ENCODE measurements at regions not wholly inside any gene's neighbourhood (a gene's known extent, or its start where the extent isn't known, plus 50 kb on each side); places are given as distances from the start of the nearest gene placed in this dataset.

DNA sequence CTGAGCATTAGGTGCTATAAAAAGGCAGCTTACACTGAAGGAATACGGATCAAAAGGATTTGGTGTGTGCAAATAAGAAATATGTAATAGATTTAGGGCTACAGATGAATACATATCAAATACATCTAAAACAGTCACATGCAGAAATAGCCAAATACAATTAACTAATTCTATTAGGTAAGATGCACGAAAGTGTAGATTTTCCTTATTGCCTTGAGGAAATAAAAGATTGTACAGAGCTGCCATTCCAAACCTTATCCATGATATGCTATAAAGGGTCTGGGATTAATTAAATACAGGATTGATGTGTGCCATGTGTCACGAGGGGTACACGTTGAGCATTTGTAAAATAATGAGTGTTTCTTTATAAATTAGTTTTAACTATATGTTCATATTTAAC is 107.0 kb upstream of the ELOVL6 start:
- TF ChIP-seq, protein P1, sequence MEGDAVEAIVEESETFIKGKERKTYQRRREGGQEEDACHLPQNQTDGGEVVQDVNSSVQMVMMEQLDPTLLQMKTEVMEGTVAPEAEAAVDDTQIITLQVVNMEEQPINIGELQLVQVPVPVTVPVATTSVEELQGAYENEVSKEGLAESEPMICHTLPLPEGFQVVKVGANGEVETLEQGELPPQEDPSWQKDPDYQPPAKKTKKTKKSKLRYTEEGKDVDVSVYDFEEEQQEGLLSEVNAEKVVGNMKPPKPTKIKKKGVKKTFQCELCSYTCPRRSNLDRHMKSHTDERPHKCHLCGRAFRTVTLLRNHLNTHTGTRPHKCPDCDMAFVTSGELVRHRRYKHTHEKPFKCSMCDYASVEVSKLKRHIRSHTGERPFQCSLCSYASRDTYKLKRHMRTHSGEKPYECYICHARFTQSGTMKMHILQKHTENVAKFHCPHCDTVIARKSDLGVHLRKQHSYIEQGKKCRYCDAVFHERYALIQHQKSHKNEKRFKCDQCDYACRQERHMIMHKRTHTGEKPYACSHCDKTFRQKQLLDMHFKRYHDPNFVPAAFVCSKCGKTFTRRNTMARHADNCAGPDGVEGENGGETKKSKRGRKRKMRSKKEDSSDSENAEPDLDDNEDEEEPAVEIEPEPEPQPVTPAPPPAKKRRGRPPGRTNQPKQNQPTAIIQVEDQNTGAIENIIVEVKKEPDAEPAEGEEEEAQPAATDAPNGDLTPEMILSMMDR (conservative IDR thresholded peaks at IDR 0.05; ENCODE audit: low read depth, low read length): no peak
- TF ChIP-seq EZH2 (IDR thresholded peaks at IDR 0.05; ENCODE audit: borderline replicate concordance, low read depth, low read length, poor library complexity, severe bottlenecking): no peak

Measured in A673 (cell line).